ENCODE measurements at regions not wholly inside any gene's neighbourhood (a gene's known extent, or its start where the extent isn't known, plus 50 kb on each side); places are given as distances from the start of the nearest gene placed in this dataset.

DNA sequence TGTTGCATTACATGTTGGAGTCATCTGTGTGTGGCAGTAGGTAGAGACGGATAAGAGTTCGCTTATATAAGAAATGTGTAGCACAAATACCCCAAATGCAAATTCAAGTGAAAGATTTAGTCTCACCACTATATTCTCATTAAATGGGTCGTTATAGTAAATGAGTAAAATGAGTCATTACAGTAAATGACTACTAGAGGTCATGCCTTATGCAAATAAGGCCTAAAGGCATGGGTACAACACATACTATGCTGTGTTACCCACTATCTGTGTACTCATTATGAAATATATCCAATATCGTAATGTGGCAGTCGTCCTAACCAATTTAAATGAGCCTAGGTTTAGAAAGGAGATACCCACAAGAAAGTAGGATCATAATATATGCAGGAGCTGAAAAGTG lies 1603.1 kb downstream of the C4orf33 start:
- no peak for TF ChIP-seq CTCF (IDR thresholded peaks at IDR 0.05; ENCODE audit: low read depth, low read length)
- no peak for TF ChIP-seq EZH2phosphoT487 (IDR thresholded peaks at IDR 0.05; ENCODE audit: low read depth)

Data from OCI-LY3 (cell line).